Prostate gland (tissue), 2 donors: ENCODE measurements at regions not wholly inside any gene's neighbourhood (a gene's known extent, or its start where the extent isn't known, plus 50 kb on each side); places are given as distances from the start of the nearest gene placed in this dataset.

Experiments
- CTCF ChIP-seq, 4 experiments: fragments of 200-600 bp in 2 of 4; fragments of 450-650 bp in 2 of 4; sonication (generic) in 2 of 4; IDR thresholded peaks; 1 replicate in 3 of 4; 2 replicates in 1 of 4; pipeline ENCODE4 v1.5.1; 2016 to 2019; ENCODE audit warnings: antibody characterized with exemption in 4 of 4, mild to moderate bottlenecking in 2 of 4, moderate library complexity in 2 of 4
- POLR2A ChIP-seq: fragments of 450-650 bp; IDR thresholded peaks from one replicate; pipeline ENCODE4 v1.6.1; 2016; ENCODE audit warnings: antibody characterized with exemption, mild to moderate bottlenecking

DNA sequence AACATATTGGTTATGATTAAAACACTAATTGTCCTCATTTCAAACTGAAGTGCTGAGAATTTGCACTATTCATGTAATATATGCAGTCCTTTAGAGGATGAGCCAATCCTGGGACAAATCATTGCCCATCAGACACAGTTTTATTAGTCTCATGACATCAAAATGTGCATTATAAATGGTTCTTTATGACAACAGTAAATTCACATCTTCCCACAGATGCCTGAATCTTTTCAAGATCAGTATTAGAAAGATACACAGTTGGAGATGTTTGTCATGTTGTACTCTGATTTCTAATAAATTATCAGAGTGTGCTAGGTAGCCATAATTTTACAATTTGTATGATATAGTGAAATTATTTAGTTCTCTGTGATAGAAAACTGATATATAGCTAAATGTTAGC is 813.5 kb downstream of the FAM181B start:
- TF ChIP-seq CTCF (IDR thresholded peaks at IDR 0.05) (no peak), POLR2A (no peak)
